ENCODE measurements at regions not wholly inside any gene's neighbourhood (a gene's known extent, or its start where the extent isn't known, plus 50 kb on each side); places are given as distances from the start of the nearest gene placed in this dataset.

GRCh38 chr3:164658125-164658524 lies 420.2 kb downstream of the SI start:
- no peaks in the 10 kb centered on the region for H3K4me1 ChIP-seq (ENCODE audit: insufficient read depth, low read length, severe bottlenecking)
- TF ChIP-seq EZH2 (IDR thresholded peaks at IDR 0.05; ENCODE audit: borderline replicate concordance, low read length) (no peak), CTCF (IDR thresholded peaks at IDR 0.05; ENCODE audit: low read length) (no peak)
- H3K9me2 ChIP-seq (ENCODE audit: low read depth, low read length) = 0 out of 2 replicates have a peak, but pooled peaks cover 3% of the 10 kb centered on the region
- H3K4me3 ChIP-seq (ENCODE audit: low read depth, low read length, poor library complexity, severe bottlenecking) = no peak overlapping the region
- no peaks in the 10 kb centered on the region for H4K20me1 ChIP-seq (ENCODE audit: insufficient read depth, low read length)
- no peak overlapping the region for H2AFZ ChIP-seq (ENCODE audit: low read length)
- no peaks in the 10 kb centered on the region for H3F3A ChIP-seq (ENCODE audit: insufficient read depth, low read length)
- no peaks in the 10 kb centered on the region for H3K9me3 ChIP-seq (ENCODE audit: low read length)
- no peak overlapping the region for H3K4me2 ChIP-seq (ENCODE audit: low read length)
- H3K27ac ChIP-seq (ENCODE audit: low read depth, low read length, poor library complexity, severe bottlenecking) = no peak overlapping the region
- no peaks in the 10 kb centered on the region for H3K79me2 ChIP-seq (ENCODE audit: insufficient read depth, low read length)
- no peak overlapping the region for H3K9ac ChIP-seq (ENCODE audit: low read length)
- H3K27me3 ChIP-seq (ENCODE audit: insufficient read depth, low read length) = no peaks in the 10 kb centered on the region
- no peaks in the 10 kb centered on the region for H3K36me3 ChIP-seq (ENCODE audit: insufficient read depth, low read length)

- no peaks in the 10 kb centered on the region for H3K36me3 ChIP-seq (ENCODE audit: insufficient read depth, low read length)
- no peak overlapping the region for H2AFZ ChIP-seq (ENCODE audit: low read length)
- H3K9me2 ChIP-seq (ENCODE audit: low read depth, low read length) = 0 out of 2 replicates have a peak, but pooled peaks cover 3% of the 10 kb centered on the region
- no peak overlapping the region for H3K4me3 ChIP-seq (ENCODE audit: low read depth, low read length, poor library complexity, severe bottlenecking)
- H3K9ac ChIP-seq (ENCODE audit: low read length) = no peak overlapping the region
- H3F3A ChIP-seq (ENCODE audit: insufficient read depth, low read length) = no peaks in the 10 kb centered on the region
- no peak overlapping the region for H3K4me2 ChIP-seq (ENCODE audit: low read length)
- TF ChIP-seq EZH2 (IDR thresholded peaks at IDR 0.05; ENCODE audit: borderline replicate concordance, low read length) (no peak), CTCF (IDR thresholded peaks at IDR 0.05; ENCODE audit: low read length) (no peak)
- no peaks in the 10 kb centered on the region for H3K79me2 ChIP-seq (ENCODE audit: insufficient read depth, low read length)
- H4K20me1 ChIP-seq (ENCODE audit: insufficient read depth, low read length) = no peaks in the 10 kb centered on the region
- H3K27me3 ChIP-seq (ENCODE audit: insufficient read depth, low read length) = no peaks in the 10 kb centered on the region
- H3K27ac ChIP-seq (ENCODE audit: low read depth, low read length, poor library complexity, severe bottlenecking) = no peak overlapping the region
- H3K4me1 ChIP-seq (ENCODE audit: insufficient read depth, low read length, severe bottlenecking) = no peaks in the 10 kb centered on the region
- no peaks in the 10 kb centered on the region for H3K9me3 ChIP-seq (ENCODE audit: low read length)
Observed at GRCh38 chr3:164657631-164658030, 420.7 kb downstream of the SI start.

- TF ChIP-seq CTCF (IDR thresholded peaks at IDR 0.05; ENCODE audit: low read length) = no peak
- no peak for TF ChIP-seq EZH2 (IDR thresholded peaks at IDR 0.05; ENCODE audit: borderline replicate concordance, low read length)
- Histone ChIP-seq H3K27me3 (ENCODE audit: insufficient read depth, low read length) (no peaks in the 10 kb centered on the region), H3K4me2 (ENCODE audit: low read length) (no peak overlapping the region), H3K27ac (ENCODE audit: low read depth, low read length, poor library complexity, severe bottlenecking) (no peak overlapping the region), H3K9me2 (ENCODE audit: low read depth, low read length) (no peaks in the 10 kb centered on the region), H3F3A (ENCODE audit: insufficient read depth, low read length) (no peaks in the 10 kb centered on the region), H3K4me3 (ENCODE audit: low read depth, low read length, poor library complexity, severe bottlenecking) (no peak overlapping the region), H3K9ac (ENCODE audit: low read length) (no peak overlapping the region), H3K4me1 (ENCODE audit: insufficient read depth, low read length, severe bottlenecking) (no peaks in the 10 kb centered on the region), H4K20me1 (ENCODE audit: insufficient read depth, low read length) (no peaks in the 10 kb centered on the region), H3K36me3 (ENCODE audit: insufficient read depth, low read length) (no peaks in the 10 kb centered on the region), H2AFZ (ENCODE audit: low read length) (no peak overlapping the region), H3K79me2 (ENCODE audit: insufficient read depth, low read length) (no peaks in the 10 kb centered on the region), H3K9me3 (ENCODE audit: low read length) (no peaks in the 10 kb centered on the region)
Observed at GRCh38 chr3:164655462-164655861, 422.8 kb downstream of the SI start.
